Neural cell (in vitro differentiated cells): ENCODE measurements at regions not wholly inside any gene's neighbourhood (a gene's known extent, or its start where the extent isn't known, plus 50 kb on each side); places are given as distances from the start of the nearest gene placed in this dataset.

Experiments used
- EP300 ChIP-seq: fragments of 450-650 bp; conservative IDR thresholded peaks from 2 replicates; pipeline ENCODE4 v1.6.1; 2014; ENCODE audit warnings: antibody characterized with exemption, mild to moderate bottlenecking, moderate library complexity; ENCODE audit not compliant: poor library complexity, severe bottlenecking
- EZH2 ChIP-seq: fragments of 200-600, 300-800 bp; shearing (Covaris generic), sonication (generic); IDR thresholded peaks from 2 replicates; pipeline ENCODE4 v1.6.1; 2014; ENCODE audit warnings: antibody characterized with exemption, low read length, borderline replicate concordance, mild to moderate bottlenecking; ENCODE audit not compliant: insufficient read depth, poor library complexity, severe bottlenecking
- POLR2AphosphoS5 ChIP-seq: IDR thresholded peaks from 2 replicates; pipeline ENCODE4 v1.6.1; 2012
- RAD21 ChIP-seq: fragments of 450-650 bp; conservative IDR thresholded peaks from 2 replicates; pipeline ENCODE4 v1.6.1; 2014; ENCODE audit warnings: antibody characterized with exemption, mild to moderate bottlenecking, moderate library complexity
- TAF1 ChIP-seq: IDR thresholded peaks from 2 replicates; pipeline ENCODE4 v1.6.1; 2012; ENCODE audit warnings: low read depth
- TF ChIP-seq, protein P1 (sequence below): fragments of 450-650 bp; IDR thresholded peaks from 2 replicates; pipeline ENCODE4 v1.5.1; 2014; ENCODE audit warnings: antibody characterized with exemption, mild to moderate bottlenecking, moderate library complexity; ENCODE audit not compliant: poor library complexity, severe bottlenecking
- TF ChIP-seq, protein P2 (sequence below): IDR thresholded peaks from 2 replicates; pipeline ENCODE4 v1.6.1; 2012; ENCODE audit warnings: borderline replicate concordance

DNA sequence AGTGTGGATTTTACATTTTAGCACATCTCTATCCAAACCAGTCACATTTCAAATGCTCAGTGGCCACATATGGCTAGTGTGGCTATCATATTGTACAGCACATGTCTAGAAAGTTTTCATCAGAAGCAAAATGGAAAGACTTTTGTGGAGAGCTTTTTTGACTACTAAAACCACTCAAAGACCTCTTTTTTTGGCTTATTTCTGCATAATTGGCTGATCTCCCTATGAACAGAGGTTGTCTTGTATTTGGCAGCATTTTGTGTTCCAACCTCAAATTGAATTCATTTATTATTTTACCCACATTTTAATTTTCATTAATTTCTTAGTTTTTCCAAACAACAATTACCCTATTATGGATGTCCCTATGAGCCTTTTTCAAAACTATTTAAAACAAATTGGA is 395.7 kb downstream of the TLE1 start:
- TF ChIP-seq POLR2AphosphoS5 (no peak), TAF1 (no peak), RAD21 (no peak), EZH2 (no peak), EP300 (no peak)
- TF ChIP-seq, protein P1, sequence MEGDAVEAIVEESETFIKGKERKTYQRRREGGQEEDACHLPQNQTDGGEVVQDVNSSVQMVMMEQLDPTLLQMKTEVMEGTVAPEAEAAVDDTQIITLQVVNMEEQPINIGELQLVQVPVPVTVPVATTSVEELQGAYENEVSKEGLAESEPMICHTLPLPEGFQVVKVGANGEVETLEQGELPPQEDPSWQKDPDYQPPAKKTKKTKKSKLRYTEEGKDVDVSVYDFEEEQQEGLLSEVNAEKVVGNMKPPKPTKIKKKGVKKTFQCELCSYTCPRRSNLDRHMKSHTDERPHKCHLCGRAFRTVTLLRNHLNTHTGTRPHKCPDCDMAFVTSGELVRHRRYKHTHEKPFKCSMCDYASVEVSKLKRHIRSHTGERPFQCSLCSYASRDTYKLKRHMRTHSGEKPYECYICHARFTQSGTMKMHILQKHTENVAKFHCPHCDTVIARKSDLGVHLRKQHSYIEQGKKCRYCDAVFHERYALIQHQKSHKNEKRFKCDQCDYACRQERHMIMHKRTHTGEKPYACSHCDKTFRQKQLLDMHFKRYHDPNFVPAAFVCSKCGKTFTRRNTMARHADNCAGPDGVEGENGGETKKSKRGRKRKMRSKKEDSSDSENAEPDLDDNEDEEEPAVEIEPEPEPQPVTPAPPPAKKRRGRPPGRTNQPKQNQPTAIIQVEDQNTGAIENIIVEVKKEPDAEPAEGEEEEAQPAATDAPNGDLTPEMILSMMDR: no peak
- TF ChIP-seq, protein P2, sequence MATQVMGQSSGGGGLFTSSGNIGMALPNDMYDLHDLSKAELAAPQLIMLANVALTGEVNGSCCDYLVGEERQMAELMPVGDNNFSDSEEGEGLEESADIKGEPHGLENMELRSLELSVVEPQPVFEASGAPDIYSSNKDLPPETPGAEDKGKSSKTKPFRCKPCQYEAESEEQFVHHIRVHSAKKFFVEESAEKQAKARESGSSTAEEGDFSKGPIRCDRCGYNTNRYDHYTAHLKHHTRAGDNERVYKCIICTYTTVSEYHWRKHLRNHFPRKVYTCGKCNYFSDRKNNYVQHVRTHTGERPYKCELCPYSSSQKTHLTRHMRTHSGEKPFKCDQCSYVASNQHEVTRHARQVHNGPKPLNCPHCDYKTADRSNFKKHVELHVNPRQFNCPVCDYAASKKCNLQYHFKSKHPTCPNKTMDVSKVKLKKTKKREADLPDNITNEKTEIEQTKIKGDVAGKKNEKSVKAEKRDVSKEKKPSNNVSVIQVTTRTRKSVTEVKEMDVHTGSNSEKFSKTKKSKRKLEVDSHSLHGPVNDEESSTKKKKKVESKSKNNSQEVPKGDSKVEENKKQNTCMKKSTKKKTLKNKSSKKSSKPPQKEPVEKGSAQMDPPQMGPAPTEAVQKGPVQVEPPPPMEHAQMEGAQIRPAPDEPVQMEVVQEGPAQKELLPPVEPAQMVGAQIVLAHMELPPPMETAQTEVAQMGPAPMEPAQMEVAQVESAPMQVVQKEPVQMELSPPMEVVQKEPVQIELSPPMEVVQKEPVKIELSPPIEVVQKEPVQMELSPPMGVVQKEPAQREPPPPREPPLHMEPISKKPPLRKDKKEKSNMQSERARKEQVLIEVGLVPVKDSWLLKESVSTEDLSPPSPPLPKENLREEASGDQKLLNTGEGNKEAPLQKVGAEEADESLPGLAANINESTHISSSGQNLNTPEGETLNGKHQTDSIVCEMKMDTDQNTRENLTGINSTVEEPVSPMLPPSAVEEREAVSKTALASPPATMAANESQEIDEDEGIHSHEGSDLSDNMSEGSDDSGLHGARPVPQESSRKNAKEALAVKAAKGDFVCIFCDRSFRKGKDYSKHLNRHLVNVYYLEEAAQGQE: no peak
